ENCODE measurements at regions not wholly inside any gene's neighbourhood (a gene's known extent, or its start where the extent isn't known, plus 50 kb on each side); places are given as distances from the start of the nearest gene placed in this dataset.

DNA sequence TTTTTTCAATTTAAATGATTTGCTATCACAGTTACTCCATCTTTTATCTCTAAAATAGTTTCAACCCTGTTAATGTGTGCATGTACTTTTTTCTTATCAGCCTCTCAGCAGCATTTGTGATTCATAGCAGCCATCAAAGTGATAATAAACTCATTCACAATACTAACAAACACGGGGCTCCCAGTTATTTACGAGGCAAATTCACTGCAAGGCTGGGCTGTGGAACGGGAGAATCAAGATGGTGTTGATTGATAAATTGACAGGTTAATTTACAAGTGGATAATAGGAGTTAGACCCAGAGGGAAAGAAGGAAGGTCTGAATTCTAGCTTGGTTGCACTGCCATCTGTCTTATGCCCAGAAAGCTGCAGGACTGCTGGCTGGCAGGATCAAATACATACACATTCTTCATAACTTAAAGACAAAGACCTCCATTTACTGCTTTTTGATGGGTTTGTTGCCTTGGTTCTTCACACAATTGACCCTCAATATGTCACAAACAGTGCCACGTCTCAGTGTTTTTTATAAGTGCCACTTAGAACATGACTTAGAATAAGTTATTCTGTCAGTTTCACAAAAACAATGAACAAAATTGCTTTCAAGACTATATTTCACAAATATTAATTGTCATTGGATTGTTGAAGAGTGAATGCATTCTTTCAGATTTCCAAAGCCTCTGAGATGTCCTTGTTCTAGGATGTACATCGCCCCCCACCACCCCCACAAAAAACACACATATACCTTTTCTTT lies 562.8 kb downstream of the NR2F2 start:
- peak; percentile 31; the same call in 1 of the 2 replicates for TF ChIP-seq CTCF (IDR thresholded peaks at IDR 0.05)
- no peak for TF ChIP-seq NFYB (CRISPR knock-in tag; conservative IDR thresholded peaks at IDR 0.05; ENCODE audit: low read depth)
- TF ChIP-seq, protein P1, sequence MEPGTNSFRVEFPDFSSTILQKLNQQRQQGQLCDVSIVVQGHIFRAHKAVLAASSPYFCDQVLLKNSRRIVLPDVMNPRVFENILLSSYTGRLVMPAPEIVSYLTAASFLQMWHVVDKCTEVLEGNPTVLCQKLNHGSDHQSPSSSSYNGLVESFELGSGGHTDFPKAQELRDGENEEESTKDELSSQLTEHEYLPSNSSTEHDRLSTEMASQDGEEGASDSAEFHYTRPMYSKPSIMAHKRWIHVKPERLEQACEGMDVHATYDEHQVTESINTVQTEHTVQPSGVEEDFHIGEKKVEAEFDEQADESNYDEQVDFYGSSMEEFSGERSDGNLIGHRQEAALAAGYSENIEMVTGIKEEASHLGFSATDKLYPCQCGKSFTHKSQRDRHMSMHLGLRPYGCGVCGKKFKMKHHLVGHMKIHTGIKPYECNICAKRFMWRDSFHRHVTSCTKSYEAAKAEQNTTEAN (CRISPR knock-in tag; IDR thresholded peaks at IDR 0.05): no peak
- TF ChIP-seq E2F4 (CRISPR knock-in tag; IDR thresholded peaks at IDR 0.05; ENCODE audit: borderline replicate concordance, low read depth): no peak

Data from WTC11 (cell line).